ENCODE measurements at regions not wholly inside any gene's neighbourhood (a gene's known extent, or its start where the extent isn't known, plus 50 kb on each side); places are given as distances from the start of the nearest gene placed in this dataset.

- TF ChIP-seq CTCF (IDR thresholded peaks at IDR 0.05; ENCODE audit: borderline replicate concordance, extremely low read depth, low read length, poor library complexity, severe bottlenecking) (no peak), EZH2 (IDR thresholded peaks at IDR 0.05; ENCODE audit: borderline replicate concordance, low read depth, low read length, severe bottlenecking) (no peak)
Observed at GRCh38 chr2:138185827-138186226, 221.6 kb downstream of the HNMT start.
